Cardiac septum (tissue), 1 donor: ENCODE measurements at regions not wholly inside any gene's neighbourhood (a gene's known extent, or its start where the extent isn't known, plus 50 kb on each side); places are given as distances from the start of the nearest gene placed in this dataset.
"Not testable (repeated sequence)": the region's sequence is repeated elsewhere in the genome, so short reads cannot be mapped to it uniquely, and the experiment has no call there.

Experiments used
- DNase-seq: peaks from one replicate; pipeline ENCODE4 v3.0.0-alpha.2; 2020; ENCODE audit warnings: low spot score
- intact Hi-C: fragments of 100-400 bp; cut with DNase I; formaldehyde crosslinking; loops from one replicate; pipeline ENCODE4 v1.14.0; 2022
- donor health status: DM: no; HTN: no; CAD: no.

DNA sequence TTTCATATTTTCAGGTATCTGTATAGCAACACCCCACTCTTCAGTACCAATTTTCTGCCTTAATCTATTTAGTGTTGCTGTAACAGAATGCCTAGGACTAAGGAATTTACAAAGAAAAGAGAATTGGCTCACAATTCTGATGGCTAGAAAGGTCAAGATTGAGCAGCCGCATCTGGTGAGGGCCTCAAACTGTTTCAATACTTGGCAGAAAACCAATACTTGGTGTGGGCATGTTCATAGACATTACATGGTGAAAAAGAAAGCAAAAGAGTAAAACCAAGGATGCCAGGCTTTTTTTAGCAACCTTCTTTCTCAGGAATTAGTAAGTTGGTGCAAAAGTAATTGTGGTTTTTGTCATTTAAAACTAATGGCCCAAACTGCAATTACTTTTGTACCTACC is 1041.1 kb upstream of the CDH6 start:
- intact Hi-C loops = no loop called here
- DNase-seq = no peak

GRCh38 chr5:30150231-30150630 is 1043.3 kb upstream of the CDH6 start:
- no peak for DNase-seq
- intact Hi-C loops = no loop called here

- intact Hi-C loops = no loop called here
- DNase-seq = no peak
Measured at GRCh38 chr5:30149526-30149925, 1044.0 kb upstream of the CDH6 start.

DNA sequence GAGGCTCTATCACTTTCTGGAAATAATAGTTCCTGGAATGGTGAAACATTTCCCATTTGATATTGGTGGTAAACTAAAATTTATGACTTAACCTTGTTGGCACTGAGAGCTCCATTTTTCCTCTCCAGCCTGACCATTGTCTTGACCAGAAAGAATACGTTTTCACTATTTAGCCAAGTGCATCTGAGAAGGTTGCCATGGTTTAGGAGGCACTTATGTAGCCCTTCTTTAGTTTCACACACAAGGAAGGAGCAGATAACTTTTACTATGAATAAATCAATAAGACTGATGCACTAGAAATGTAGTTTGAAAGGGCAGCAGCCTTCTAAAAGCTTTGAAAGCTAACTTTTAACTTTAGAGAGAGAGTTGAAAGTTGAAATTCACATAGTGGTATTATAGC is 1045.5 kb upstream of the CDH6 start:
- intact Hi-C loops = no loop called here

DNA sequence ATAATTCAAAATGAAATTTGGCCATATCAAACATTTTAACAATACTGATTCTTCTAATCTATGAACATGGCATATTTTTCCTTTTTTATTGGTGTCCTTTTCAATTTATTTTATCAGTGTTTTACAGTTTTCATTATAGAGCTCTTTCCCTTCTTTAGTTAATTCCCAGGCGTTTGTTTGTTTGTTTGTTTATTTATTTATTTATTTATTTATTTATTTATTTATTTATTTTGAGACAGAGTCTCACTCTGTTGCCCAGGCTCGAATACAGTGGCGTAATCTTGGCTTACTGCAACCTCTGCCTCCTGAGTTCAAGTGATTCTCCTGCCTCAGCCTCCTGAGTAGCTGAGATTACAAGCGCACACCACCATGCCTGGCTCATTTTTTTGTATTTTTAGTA is 1049.4 kb upstream of the CDH6 start:
- DNase-seq, intact Hi-C loops: not testable (repeated sequence)

More for the DNA sequence above, 1045.5 kb upstream of the CDH6 start:
- DNase-seq = no peak

- intact Hi-C loops = no loop called here
Measured at GRCh38 chr5:30142432-30142831, 1051.1 kb upstream of the CDH6 start.

GRCh38 chr5:30121043-30121442 is 1072.4 kb upstream of the CDH6 start:
- intact Hi-C loops = no loop called here
- DNase-seq = no peak

More at GRCh38 chr5:30142432-30142831, 1051.1 kb upstream of the CDH6 start:
- no peak for DNase-seq

DNA sequence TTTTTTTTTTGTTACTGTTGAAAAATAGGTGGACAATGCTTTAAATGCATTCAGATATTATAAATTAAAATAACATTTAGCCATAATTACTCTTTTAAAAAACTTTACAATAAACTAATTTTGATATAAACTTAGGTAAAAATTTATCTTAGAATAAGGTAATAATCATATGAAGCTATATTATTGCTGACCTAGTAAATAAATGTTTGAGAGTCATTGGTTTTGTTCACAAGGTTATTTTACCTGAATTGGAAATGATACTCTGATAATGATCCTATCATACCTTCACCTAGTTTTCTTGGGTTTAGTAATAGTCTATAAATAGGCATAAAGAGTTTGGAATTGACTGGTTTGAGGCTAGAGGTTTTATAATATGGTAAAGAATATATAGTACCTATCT is 1076.4 kb upstream of the CDH6 start:
- DNase-seq = no peak
- intact Hi-C loops = no loop called here

GRCh38 chr5:30113542-30113941 is 1079.9 kb upstream of the CDH6 start:
- intact Hi-C loops = no loop called here
- DNase-seq = no peak

- intact Hi-C loops = no loop called here
- no peak for DNase-seq
Measured at GRCh38 chr5:30112867-30113266, 1080.6 kb upstream of the CDH6 start.

DNA sequence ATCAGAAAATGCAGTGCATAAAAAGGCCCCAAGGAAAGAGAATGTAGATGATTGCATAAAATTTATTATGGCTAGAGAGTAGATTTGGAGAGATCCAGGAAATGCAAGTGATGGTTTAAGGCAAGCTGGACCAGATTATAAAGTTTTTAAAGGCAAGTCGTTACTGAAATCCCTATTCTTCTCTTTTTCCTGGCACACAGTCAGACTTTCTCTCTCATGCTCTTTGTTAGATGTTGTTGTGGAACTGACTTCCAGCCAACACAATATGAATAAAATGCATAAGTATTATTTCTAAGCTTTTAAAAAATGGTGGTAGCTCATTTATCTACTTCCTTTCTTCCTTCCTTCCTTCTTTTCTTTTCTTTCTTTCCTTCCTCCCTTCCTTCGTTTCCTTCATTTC is 1085.4 kb upstream of the CDH6 start:
- DNase-seq = no peak
- intact Hi-C loops = no loop called here

- DNase-seq = no peak
Measured at GRCh38 chr5:30106596-30106995, 1086.9 kb upstream of the CDH6 start.

DNA sequence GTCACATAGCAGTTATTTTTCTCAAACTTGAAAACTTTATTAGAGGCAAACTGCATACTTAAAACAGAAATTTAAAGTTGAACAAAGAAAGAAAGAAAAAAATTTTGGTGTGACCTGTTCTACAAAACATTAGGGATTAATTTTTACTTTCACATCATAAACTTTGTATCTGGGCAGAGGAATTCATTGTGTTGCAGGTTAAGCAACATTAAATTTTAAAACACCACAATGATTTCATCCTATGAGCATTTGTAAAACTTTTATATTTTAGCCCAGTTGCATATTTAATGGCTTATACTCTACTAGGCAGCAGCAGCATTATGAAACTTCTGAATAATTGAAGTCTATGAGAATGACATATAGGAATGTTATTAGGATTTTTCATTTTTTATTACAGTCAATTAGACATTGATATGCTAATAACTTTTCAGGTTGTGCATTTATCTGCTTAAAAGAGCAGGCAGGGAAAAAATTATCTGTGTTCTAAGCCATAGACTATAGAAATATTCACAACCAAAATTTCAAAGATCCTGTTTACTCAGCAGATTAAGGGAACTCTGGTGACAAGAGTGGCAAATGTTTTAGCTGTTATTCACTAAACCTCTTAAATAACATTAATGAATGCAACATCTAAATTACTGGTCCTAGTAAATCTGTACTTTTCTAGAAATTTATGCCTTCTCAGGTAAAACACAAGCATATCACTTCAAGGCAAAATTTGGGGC is 1088.5 kb upstream of the CDH6 start:
- intact Hi-C loops = no loop called here
- no peak for DNase-seq

More at GRCh38 chr5:30106596-30106995, 1086.9 kb upstream of the CDH6 start:
- intact Hi-C loops = no loop called here

- intact Hi-C loops = no loop called here
- DNase-seq = no peak
Measured at GRCh38 chr5:30103452-30104202, 1089.9 kb upstream of the CDH6 start.

- intact Hi-C loops = no loop called here
- no peak for DNase-seq
Measured at GRCh38 chr5:30103052-30103451, 1090.4 kb upstream of the CDH6 start.

DNA sequence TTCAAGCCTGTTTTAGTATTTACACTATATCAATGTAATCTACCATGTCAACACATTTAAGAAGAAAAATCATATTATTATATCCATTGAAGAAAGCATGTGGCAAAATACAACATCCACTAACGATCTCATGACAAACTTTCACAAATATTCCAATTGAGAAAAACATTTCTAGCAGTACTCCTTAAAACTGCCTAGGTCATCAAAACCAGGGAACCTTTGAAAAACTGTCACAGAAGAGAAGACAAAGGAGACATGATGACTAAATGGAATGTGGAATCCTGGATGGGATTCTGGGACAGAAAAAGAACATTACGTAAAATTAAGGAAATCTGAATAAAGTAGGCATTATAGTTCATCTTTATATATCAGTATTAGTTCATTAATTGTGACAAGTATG is 1091.3 kb upstream of the CDH6 start:
- intact Hi-C loops = no loop called here
- no peak for DNase-seq

- DNase-seq = no peak
- intact Hi-C loops = no loop called here
Measured at GRCh38 chr5:30100929-30101328, 1092.6 kb upstream of the CDH6 start.

DNA sequence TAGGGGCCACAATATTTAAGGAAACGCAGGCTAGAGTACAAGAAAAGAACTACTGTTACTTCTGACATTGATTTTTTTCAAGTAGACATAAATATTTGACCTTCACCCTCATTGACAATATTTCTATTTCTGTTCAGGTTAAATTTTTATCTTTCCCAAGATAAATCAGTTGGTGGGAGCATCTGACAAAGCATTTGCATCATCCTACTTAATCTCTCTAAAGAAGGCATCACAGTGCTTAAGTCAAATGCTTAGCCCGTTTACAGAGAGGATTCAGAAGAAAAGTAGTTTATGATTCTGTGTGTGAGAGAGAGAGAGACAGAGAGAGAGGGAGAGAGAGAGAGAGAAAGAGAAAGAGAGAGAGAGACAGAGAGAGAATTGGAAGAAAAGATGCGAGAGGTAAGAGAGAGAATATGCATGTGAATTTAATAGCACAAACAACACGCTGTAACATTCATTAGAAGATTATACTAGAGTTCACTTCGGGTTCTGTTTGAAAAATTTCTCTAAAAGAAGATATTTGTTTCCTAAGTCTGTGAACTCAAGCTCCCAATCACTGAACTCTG is 1093.3 kb upstream of the CDH6 start:
- intact Hi-C loops = no loop called here
- no peak for DNase-seq

DNA sequence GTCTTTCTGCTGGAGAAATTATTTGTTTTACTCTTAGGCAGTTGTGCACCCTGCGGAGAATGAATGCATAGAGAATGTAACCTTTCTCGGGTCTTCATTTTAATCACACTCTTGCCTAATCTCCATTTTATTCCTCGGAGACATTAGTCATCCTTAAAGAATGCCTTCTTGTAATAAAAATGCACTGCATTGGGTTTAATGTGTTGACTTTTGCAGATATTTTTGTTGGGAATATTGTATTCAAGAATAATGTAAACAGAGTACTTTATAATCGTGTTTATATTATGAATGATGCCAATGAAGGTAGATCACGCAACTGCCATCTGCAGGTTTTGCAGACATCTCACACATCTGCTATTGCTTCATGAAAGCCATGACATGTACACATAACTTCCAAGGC is 1093.9 kb upstream of the CDH6 start:
- DNase-seq = no peak
- intact Hi-C loops = no loop called here

- intact Hi-C loops = no loop called here
- DNase-seq = no peak
Measured at GRCh38 chr5:30098940-30099339, 1094.5 kb upstream of the CDH6 start.

DNA sequence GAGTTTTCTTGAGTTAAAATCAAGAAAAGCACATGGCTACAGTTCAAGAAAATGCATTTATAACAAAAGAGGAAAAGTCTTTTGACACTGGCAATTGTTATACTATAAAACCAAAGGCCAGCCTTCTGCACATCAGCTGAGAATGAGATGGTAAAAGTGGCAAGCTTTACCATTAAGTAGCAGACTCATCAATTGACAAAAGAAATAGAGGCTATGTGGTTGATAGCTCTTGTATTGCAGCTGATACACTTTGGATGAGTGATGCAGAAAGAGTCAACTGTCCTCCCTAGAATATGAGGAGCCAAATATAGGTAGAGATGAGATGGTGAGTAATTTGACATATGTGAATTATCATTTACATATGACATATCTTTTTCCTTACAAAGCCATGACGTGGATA is 1100.9 kb upstream of the CDH6 start:
- no peak for DNase-seq
- intact Hi-C loops = no loop called here
